ENCODE measurements at regions not wholly inside any gene's neighbourhood (a gene's known extent, or its start where the extent isn't known, plus 50 kb on each side); places are given as distances from the start of the nearest gene placed in this dataset.

DNA sequence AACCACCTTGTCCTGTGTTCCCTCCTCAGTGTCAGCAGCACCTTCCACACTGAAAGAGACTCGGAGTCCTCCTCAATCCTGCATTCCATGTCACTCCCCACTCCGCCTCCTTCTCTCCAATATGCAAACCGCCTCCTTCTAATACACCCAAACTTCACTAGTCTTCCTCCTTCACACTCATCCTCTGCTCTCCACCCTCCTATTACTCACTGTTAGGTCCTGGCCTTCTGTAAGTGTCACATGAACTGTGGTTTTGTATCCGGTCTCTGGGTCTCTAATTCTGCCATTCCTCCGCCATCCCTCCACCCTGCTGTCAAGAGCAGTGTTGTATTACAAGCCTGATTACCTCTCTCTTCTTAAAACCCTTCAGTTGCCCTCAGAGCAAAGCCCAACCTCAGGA lies 200.5 kb upstream of the CDYL start:
- no peak for TF ChIP-seq POLR2A (IDR thresholded peaks at IDR 0.05)
- TF ChIP-seq CTCF (IDR thresholded peaks at IDR 0.05): no peak

All from transverse colon (tissue), 3 donors.